ENCODE measurements at regions not wholly inside any gene's neighbourhood (a gene's known extent, or its start where the extent isn't known, plus 50 kb on each side); places are given as distances from the start of the nearest gene placed in this dataset.
"Not testable (repeated sequence)": the region's sequence is repeated elsewhere in the genome, so short reads cannot be mapped to it uniquely, and the experiment has no call there.

DNA sequence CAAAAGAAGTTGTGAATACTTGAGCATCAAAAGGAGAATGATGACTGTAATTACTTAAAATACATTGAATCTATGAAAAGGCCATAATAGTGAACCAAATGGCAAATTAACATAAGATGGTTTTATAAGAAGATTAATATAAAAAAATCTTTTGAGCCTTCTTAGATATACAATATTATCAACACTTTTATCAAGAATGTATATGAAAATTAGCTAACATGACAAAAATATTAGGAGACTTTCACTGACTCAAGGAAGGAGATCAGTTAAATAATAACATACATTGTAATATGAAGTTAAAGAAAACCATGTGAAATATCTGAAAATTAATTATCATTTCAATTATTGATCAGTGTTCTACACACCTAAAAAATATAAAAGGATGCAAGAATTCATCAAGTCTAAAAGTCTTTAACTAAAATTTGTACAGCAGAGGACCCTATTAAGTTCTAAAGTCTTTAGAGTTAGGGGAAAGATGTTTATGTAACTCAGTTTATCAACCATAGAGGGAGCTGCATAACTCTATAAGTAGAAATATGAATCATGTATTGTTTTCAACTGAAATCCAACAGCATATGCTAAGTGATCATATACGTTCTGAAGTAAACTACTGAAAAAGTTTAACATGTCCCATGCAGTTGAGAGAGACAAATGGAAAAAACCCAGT is 756.1 kb upstream of the MIR17HG start:
- H3K9me3 ChIP-seq: no peaks in the 10 kb centered on the region
- H3K4me3 ChIP-seq: no peak overlapping the region
- intact Hi-C loops (cut with DNase I): no loop called here
- no peak overlapping the region for H3K27ac ChIP-seq
- TF ChIP-seq POLR2AphosphoS5 (IDR thresholded peaks at IDR 0.05; ENCODE audit: insufficient read depth in 1 of 2, low read depth in 1 of 2): no peak
- TF ChIP-seq POLR2A (IDR thresholded peaks at IDR 0.05): no peak
- TF ChIP-seq, protein P1, sequence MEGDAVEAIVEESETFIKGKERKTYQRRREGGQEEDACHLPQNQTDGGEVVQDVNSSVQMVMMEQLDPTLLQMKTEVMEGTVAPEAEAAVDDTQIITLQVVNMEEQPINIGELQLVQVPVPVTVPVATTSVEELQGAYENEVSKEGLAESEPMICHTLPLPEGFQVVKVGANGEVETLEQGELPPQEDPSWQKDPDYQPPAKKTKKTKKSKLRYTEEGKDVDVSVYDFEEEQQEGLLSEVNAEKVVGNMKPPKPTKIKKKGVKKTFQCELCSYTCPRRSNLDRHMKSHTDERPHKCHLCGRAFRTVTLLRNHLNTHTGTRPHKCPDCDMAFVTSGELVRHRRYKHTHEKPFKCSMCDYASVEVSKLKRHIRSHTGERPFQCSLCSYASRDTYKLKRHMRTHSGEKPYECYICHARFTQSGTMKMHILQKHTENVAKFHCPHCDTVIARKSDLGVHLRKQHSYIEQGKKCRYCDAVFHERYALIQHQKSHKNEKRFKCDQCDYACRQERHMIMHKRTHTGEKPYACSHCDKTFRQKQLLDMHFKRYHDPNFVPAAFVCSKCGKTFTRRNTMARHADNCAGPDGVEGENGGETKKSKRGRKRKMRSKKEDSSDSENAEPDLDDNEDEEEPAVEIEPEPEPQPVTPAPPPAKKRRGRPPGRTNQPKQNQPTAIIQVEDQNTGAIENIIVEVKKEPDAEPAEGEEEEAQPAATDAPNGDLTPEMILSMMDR (IDR thresholded peaks at IDR 0.05): no peak
- no peaks in the 10 kb centered on the region for H3K27me3 ChIP-seq
- no peaks in the 10 kb centered on the region for H3K4me1 ChIP-seq
- no peaks in the 10 kb centered on the region for H3K36me3 ChIP-seq
- no peak for DNase-seq (ENCODE audit: extremely low spot score in 2 of 2)

DNA sequence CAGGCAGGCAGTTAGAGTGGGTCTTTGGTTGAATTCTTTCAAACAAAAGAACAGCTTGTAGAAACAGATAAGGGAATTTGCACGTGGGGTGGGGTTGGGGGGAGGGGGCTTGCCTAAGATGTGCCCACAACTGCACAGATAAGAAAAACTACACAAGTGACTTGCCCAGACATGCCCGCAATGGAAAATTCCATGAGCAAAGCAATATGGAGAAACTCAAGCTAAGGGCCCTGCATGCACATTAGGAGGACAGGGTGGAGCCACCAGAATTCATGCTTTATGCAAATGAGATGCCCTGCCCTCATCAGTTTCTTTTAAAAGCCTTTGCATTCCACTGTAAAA is 755.6 kb upstream of the MIR17HG start:
- DNase-seq (ENCODE audit: extremely low spot score in 2 of 2): no peak
- no peak overlapping the region for H3K4me3 ChIP-seq
- H3K36me3 ChIP-seq: no peaks in the 10 kb centered on the region
- no peak overlapping the region for H3K27ac ChIP-seq
- TF ChIP-seq POLR2AphosphoS5 (IDR thresholded peaks at IDR 0.05; ENCODE audit: insufficient read depth in 1 of 2, low read depth in 1 of 2) (no peak), POLR2A (IDR thresholded peaks at IDR 0.05) (no peak)
- TF ChIP-seq, protein P1 (IDR thresholded peaks at IDR 0.05): no peak
- H3K4me1 ChIP-seq: no peaks in the 10 kb centered on the region
- H3K27me3 ChIP-seq: no peaks in the 10 kb centered on the region
- intact Hi-C loops (cut with DNase I): no loop called here
- H3K9me3 ChIP-seq: no peaks in the 10 kb centered on the region

DNA sequence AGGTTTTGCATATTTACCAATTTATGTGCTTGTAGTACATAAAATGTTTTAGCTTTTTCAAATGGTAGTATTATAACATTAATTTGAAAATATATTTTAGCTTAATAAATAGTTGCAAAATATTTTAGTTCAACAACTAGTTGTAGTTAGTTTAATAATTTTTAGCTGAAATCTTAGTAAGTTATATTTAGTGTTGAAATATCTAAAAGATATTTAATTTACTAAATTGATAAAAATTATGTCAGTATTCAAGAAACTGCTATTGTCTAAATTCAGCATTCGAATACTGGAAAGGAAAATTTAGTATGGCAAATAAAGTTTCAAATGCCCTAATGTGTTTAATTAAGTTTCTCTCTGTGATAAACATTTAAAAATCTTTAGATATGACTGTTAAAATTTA is 754.5 kb upstream of the MIR17HG start:
- no peak for TF ChIP-seq POLR2AphosphoS5 (IDR thresholded peaks at IDR 0.05; ENCODE audit: insufficient read depth in 1 of 2, low read depth in 1 of 2)
- TF ChIP-seq, protein P1 (IDR thresholded peaks at IDR 0.05): no peak
- TF ChIP-seq POLR2A (IDR thresholded peaks at IDR 0.05): no peak

DNA sequence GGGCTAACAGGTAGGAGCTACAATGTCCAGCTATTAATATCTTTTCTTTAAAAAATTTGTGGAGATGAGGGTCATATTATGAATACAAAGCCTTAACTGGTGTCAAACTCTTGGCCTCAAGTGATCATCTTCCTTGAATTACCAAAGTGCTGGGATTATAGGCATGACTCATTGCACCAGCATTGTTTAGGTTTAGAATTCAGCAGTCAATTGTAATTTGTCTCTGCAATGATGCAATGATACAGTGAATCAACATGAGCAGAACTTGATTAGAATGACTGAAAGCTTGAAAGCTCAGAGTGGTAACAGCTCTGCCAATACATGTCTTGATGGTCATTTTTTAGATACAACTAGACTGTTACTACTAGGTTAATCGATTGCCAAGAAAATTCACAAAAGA is 752.8 kb upstream of the MIR17HG start:
- Histone ChIP-seq H3K27ac (no peak overlapping the region), H3K36me3 (no peaks in the 10 kb centered on the region), H3K4me3 (no peak overlapping the region), H3K9me3 (no peaks in the 10 kb centered on the region), H3K4me1 (no peaks in the 10 kb centered on the region), H3K27me3 (no peaks in the 10 kb centered on the region)
- DNase-seq (ENCODE audit: extremely low spot score in 2 of 2): no peak
- TF ChIP-seq, protein P1 (IDR thresholded peaks at IDR 0.05): no peak
- TF ChIP-seq POLR2AphosphoS5 (IDR thresholded peaks at IDR 0.05; ENCODE audit: insufficient read depth in 1 of 2, low read depth in 1 of 2) (no peak), POLR2A (IDR thresholded peaks at IDR 0.05) (no peak)
- intact Hi-C loops (cut with DNase I): no loop called here

More for the DNA sequence above, 754.5 kb upstream of the MIR17HG start:
- Histone ChIP-seq H3K4me1 (no peaks in the 10 kb centered on the region), H3K9me3 (no peaks in the 10 kb centered on the region), H3K27me3 (no peaks in the 10 kb centered on the region), H3K36me3 (no peaks in the 10 kb centered on the region), H3K27ac (no peak overlapping the region), H3K4me3 (no peak overlapping the region)
- DNase-seq (ENCODE audit: extremely low spot score in 2 of 2): no peak
- intact Hi-C loops (cut with DNase I): no loop called here

DNA sequence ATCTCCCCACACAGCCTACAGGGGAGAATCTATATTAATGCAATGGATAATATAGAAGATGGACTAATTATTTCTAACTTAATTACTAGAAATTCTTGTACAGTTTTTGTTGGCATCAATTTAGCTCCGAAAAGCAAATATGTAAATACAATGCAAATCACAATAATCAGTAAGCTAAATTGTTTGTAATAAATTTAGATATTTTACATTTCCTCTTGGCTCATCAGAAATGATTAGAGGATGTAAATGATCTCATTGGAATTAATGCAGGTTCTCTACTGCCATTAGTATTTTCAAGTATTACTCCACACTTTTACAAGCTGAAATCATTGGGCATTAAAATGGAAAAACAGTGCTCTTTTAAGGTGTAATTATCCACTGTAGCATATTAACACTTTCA is 741.8 kb upstream of the MIR17HG start:
- DNase-seq (ENCODE audit: extremely low spot score in 2 of 2): no peak
- no peaks in the 10 kb centered on the region for H3K27me3 ChIP-seq
- no peaks in the 10 kb centered on the region for H3K36me3 ChIP-seq
- H3K9me3 ChIP-seq: no peaks in the 10 kb centered on the region
- intact Hi-C loops (cut with DNase I): no loop called here
- TF ChIP-seq POLR2A (IDR thresholded peaks at IDR 0.05): no peak
- TF ChIP-seq POLR2AphosphoS5 (IDR thresholded peaks at IDR 0.05; ENCODE audit: insufficient read depth in 1 of 2, low read depth in 1 of 2): no peak
- TF ChIP-seq, protein P1 (IDR thresholded peaks at IDR 0.05): no peak
- no peaks in the 10 kb centered on the region for H3K4me1 ChIP-seq
- H3K27ac ChIP-seq: no peak overlapping the region
- no peak overlapping the region for H3K4me3 ChIP-seq

DNA sequence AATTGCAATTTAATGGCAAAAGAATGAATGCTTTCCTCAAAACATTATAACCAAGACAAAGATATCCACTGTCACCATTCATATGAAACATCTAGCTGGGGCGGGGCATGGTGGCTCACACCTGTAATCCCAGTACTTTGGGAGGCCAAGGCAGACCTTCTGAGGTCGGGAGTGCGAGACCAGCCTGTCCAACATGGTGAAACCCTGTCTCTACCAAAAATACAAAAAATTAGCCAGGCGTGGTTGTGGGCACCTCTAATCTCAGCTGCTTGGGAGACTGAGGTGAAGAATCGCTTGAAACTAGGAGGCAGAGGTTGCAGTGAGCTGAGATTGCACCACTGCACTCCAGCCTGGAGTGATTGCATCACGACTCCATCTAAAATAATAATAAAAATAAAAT is 740.6 kb upstream of the MIR17HG start:
- H3K27ac ChIP-seq; DNase-seq (ENCODE audit: extremely low spot score in 2 of 2); intact Hi-C loops (cut with DNase I); H3K27me3 ChIP-seq; H3K36me3 ChIP-seq; H3K9me3 ChIP-seq; H3K4me1 ChIP-seq; H3K4me3 ChIP-seq: not testable (repeated sequence)

Measured in vagina (tissue), 2 donors.